PC-3 (cell line): ENCODE measurements at regions not wholly inside any gene's neighbourhood (a gene's known extent, or its start where the extent isn't known, plus 50 kb on each side); places are given as distances from the start of the nearest gene placed in this dataset.

Source experiments
- CTCF ChIP-seq: fragments of 300-600 bp; sonication (generic); conservative IDR thresholded peaks from 2 replicates; pipeline ENCODE4 v1.5.1; 2017; ENCODE audit warnings: antibody characterized with exemption, low read depth, mild to moderate bottlenecking, low read length
- EZH2 ChIP-seq: fragments of 300-600 bp; sonication (generic); IDR thresholded peaks from one replicate; pipeline ENCODE4 v1.6.1; 2017; ENCODE audit warnings: antibody characterized with exemption, mild to moderate bottlenecking, low read length; ENCODE audit not compliant: unreplicated experiment
- EZH2phosphoT487 ChIP-seq: fragments of 300-600 bp; sonication (generic); IDR thresholded peaks from 2 replicates; pipeline ENCODE4 v1.6.1; 2018; ENCODE audit warnings: mild to moderate bottlenecking, antibody characterized with exemption, low read length, borderline replicate concordance

DNA sequence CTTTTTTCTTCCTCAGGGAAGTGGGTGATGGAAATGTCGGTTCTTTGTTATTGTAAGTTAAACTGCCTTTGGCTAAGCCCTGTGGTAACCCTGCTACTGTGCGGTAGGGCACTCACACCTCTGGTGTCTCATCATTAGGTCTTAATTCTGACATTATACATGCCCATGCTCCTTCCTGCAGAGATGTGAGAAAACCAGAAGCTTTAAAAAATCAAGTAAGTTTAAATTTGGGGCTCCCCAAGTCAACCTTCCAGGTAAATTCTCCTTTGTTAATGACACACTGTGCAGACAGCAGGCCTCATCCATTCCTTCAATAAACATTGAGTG, 155.8 kb downstream of the FAM43A start:
- TF ChIP-seq CTCF (no peak), EZH2 (no peak), EZH2phosphoT487 (no peak)
